RWPE1 (cell line): ENCODE measurements at regions not wholly inside any gene's neighbourhood (a gene's known extent, or its start where the extent isn't known, plus 50 kb on each side); places are given as distances from the start of the nearest gene placed in this dataset.
"Not testable (repeated sequence)": the region's sequence is repeated elsewhere in the genome, so short reads cannot be mapped to it uniquely, and the experiment has no call there.

Experiments used
- CTCF ChIA-PET: fragments of 350-600 bp; sonication (Branson Sonifier 250); formaldehyde crosslinking; extraction: SDS; loops from one replicate; lab custom pipeline; 2021; lab: Yijun Ruan, JAX
- POLR2A ChIA-PET: fragments of 400-600 bp; formaldehyde crosslinking; extraction: SDS; loops from one replicate; lab custom pipeline; 2020; ENCODE audit warnings: antibody characterized with exemption; ENCODE audit not compliant: low non-redundant PET; lab: Yijun Ruan, JAX
- DNase-seq: peaks from one replicate; pipeline ENCODE4 v3.0.0; 2012; ENCODE audit warnings: low spot score
- H3K27ac ChIP-seq: fragments of 450-650 bp; 2 replicates; pipeline ENCODE4 v1.5.1; 2017
- CTCF ChIP-seq: fragments of 450-650 bp; conservative IDR thresholded peaks from 2 replicates; pipeline ENCODE4 v1.5.1; 2017; ENCODE audit warnings: low read depth, mild to moderate bottlenecking

- no peak for TF ChIP-seq CTCF
- CTCF ChIA-PET: no interaction called here
These were observed 146.5 kb downstream of the SPANXN1 start for GRCh38 chrX:145393702-145394235.

GRCh38 chrX:145394344-145394743 lies 147.0 kb downstream of the SPANXN1 start:
- H3K27ac ChIP-seq: no peak overlapping the region
- no peak for DNase-seq
- CTCF ChIA-PET: no interaction called here
- no peak for TF ChIP-seq CTCF
- POLR2A ChIA-PET: no interaction called here

More at GRCh38 chrX:145393702-145394235, 146.5 kb downstream of the SPANXN1 start:
- DNase-seq: no peak
- no peak overlapping the region for H3K27ac ChIP-seq
- POLR2A ChIA-PET: no interaction called here

- ChIA-PET POLR2A (no interaction called here), CTCF (no interaction called here)
- H3K27ac ChIP-seq: no peak overlapping the region
- DNase-seq: no peak
- no peak for TF ChIP-seq CTCF
These were observed 149.3 kb downstream of the SPANXN1 start for GRCh38 chrX:145396612-145397011.

- DNase-seq: peak; percentile 7
- H3K27ac ChIP-seq: no peak overlapping the region
- peak; percentile 41; the same call in 1 of the 2 replicates for TF ChIP-seq CTCF
- CTCF ChIA-PET: interaction anchor here (0.5 kb wide), 1 partner anchor 778 kb away, joined by 3 read pairs; no protein-coding TSS in a partner anchor
- POLR2A ChIA-PET: no interaction called here
These were observed 157.7 kb downstream of the SPANXN1 start for GRCh38 chrX:145405012-145405411.

GRCh38 chrX:145410622-145411021 lies 163.3 kb downstream of the SPANXN1 start:
- DNase-seq: no peak
- ChIA-PET CTCF (no interaction called here), POLR2A (no interaction called here)
- H3K27ac ChIP-seq: no peak overlapping the region
- no peak for TF ChIP-seq CTCF

- H3K27ac ChIP-seq, POLR2A ChIA-PET, CTCF ChIA-PET, DNase-seq: not testable (repeated sequence)
These were observed 188.9 kb downstream of the SPANXN1 start for GRCh38 chrX:145436211-145436610.

- no peak for DNase-seq
- H3K27ac ChIP-seq: no peak overlapping the region
- CTCF ChIA-PET: no interaction called here
- POLR2A ChIA-PET: no interaction called here
- no peak for TF ChIP-seq CTCF
These were observed 217.3 kb downstream of the SPANXN1 start for GRCh38 chrX:145464650-145465049.
